ENCODE measurements at regions not wholly inside any gene's neighbourhood (a gene's known extent, or its start where the extent isn't known, plus 50 kb on each side); places are given as distances from the start of the nearest gene placed in this dataset.

GRCh38 chr7:52502281-52502680 is 533.2 kb upstream of the POM121L12 start:
- Mint-ChIP-seq H3K4me1 (no peaks in the 10 kb centered on the region), H3K9me3 (no peaks in the 10 kb centered on the region), H3K27me3 (no peaks in the 10 kb centered on the region), H3K4me3 (no peak overlapping the region), H3K36me3 (no peaks in the 10 kb centered on the region), H3K27ac (no peak overlapping the region)
- no peak for ATAC-seq

- Mint-ChIP-seq H3K36me3 (no peaks in the 10 kb centered on the region), H3K9me3 (no peaks in the 10 kb centered on the region), H3K27me3 (no peaks in the 10 kb centered on the region), H3K4me1 (no peaks in the 10 kb centered on the region), H3K27ac (no peak overlapping the region), H3K4me3 (no peak overlapping the region)
- no peak for ATAC-seq
These were observed 533.7 kb upstream of the POM121L12 start for GRCh38 chr7:52501696-52502095.

- H3K4me1 Mint-ChIP-seq: no peaks in the 10 kb centered on the region
- H3K9me3 Mint-ChIP-seq: no peaks in the 10 kb centered on the region
- H3K36me3 Mint-ChIP-seq: no peaks in the 10 kb centered on the region
- no peak overlapping the region for H3K4me3 Mint-ChIP-seq
- no peak overlapping the region for H3K27ac Mint-ChIP-seq
- ATAC-seq: no peak
- H3K27me3 Mint-ChIP-seq: no peaks in the 10 kb centered on the region
These were observed 534.6 kb upstream of the POM121L12 start for GRCh38 chr7:52500841-52501240.

GRCh38 chr7:52498366-52498765 is 537.1 kb upstream of the POM121L12 start:
- H3K4me3 Mint-ChIP-seq: no peak overlapping the region
- H3K27me3 Mint-ChIP-seq: no peaks in the 10 kb centered on the region
- H3K9me3 Mint-ChIP-seq: no peaks in the 10 kb centered on the region
- no peak for ATAC-seq
- H3K27ac Mint-ChIP-seq: no peak overlapping the region
- no peaks in the 10 kb centered on the region for H3K36me3 Mint-ChIP-seq
- H3K4me1 Mint-ChIP-seq: no peaks in the 10 kb centered on the region

- H3K9me3 Mint-ChIP-seq: no peaks in the 10 kb centered on the region
- no peak overlapping the region for H3K27ac Mint-ChIP-seq
- no peaks in the 10 kb centered on the region for H3K4me1 Mint-ChIP-seq
- H3K4me3 Mint-ChIP-seq: no peak overlapping the region
- no peaks in the 10 kb centered on the region for H3K27me3 Mint-ChIP-seq
- no peak for ATAC-seq
- H3K36me3 Mint-ChIP-seq: no peaks in the 10 kb centered on the region
These were observed 549.2 kb upstream of the POM121L12 start for GRCh38 chr7:52486267-52486666.

GRCh38 chr7:52482076-52482475 is 553.4 kb upstream of the POM121L12 start:
- Mint-ChIP-seq H3K36me3 (no peaks in the 10 kb centered on the region), H3K4me1 (no peaks in the 10 kb centered on the region), H3K9me3 (peaks cover 6% of the 10 kb centered on the region), H3K27ac (no peak overlapping the region), H3K27me3 (no peaks in the 10 kb centered on the region), H3K4me3 (no peak overlapping the region)
- no peak for ATAC-seq

- H3K4me1 Mint-ChIP-seq: no peaks in the 10 kb centered on the region
- H3K27ac Mint-ChIP-seq: no peak overlapping the region
- H3K27me3 Mint-ChIP-seq: no peaks in the 10 kb centered on the region
- no peaks in the 10 kb centered on the region for H3K36me3 Mint-ChIP-seq
- ATAC-seq: no peak
- peaks cover 6% of the 10 kb centered on the region for H3K9me3 Mint-ChIP-seq
- H3K4me3 Mint-ChIP-seq: no peak overlapping the region
These were observed 553.9 kb upstream of the POM121L12 start for GRCh38 chr7:52481571-52481970.

- H3K4me3 Mint-ChIP-seq: no peak overlapping the region
- ATAC-seq: no peak
- no peak overlapping the region for H3K27ac Mint-ChIP-seq
- H3K27me3 Mint-ChIP-seq: no peaks in the 10 kb centered on the region
- H3K9me3 Mint-ChIP-seq: peaks cover 6% of the 10 kb centered on the region
- no peaks in the 10 kb centered on the region for H3K36me3 Mint-ChIP-seq
- H3K4me1 Mint-ChIP-seq: no peaks in the 10 kb centered on the region
These were observed 555.4 kb upstream of the POM121L12 start for GRCh38 chr7:52479990-52480389.

- no peak overlapping the region for H3K27ac Mint-ChIP-seq
These were observed 560.3 kb upstream of the POM121L12 start for GRCh38 chr7:52475001-52475582.

GRCh38 chr7:52473756-52474155 is 561.7 kb upstream of the POM121L12 start:
- Mint-ChIP-seq H3K9me3 (peaks cover 19% of the 10 kb centered on the region), H3K27ac (no peak overlapping the region), H3K36me3 (no peaks in the 10 kb centered on the region), H3K4me1 (no peaks in the 10 kb centered on the region), H3K27me3 (no peaks in the 10 kb centered on the region), H3K4me3 (no peak overlapping the region)
- ATAC-seq: no peak

More at GRCh38 chr7:52475001-52475582, 560.3 kb upstream of the POM121L12 start:
- no peaks in the 10 kb centered on the region for H3K36me3 Mint-ChIP-seq
- peaks cover 17% of the 10 kb centered on the region for H3K9me3 Mint-ChIP-seq
- no peaks in the 10 kb centered on the region for H3K4me1 Mint-ChIP-seq
- no peak for ATAC-seq
- H3K27me3 Mint-ChIP-seq: no peaks in the 10 kb centered on the region
- H3K4me3 Mint-ChIP-seq: no peak overlapping the region

- no peak for ATAC-seq
- no peak overlapping the region for H3K27ac Mint-ChIP-seq
- H3K4me3 Mint-ChIP-seq: no peak overlapping the region
- H3K9me3 Mint-ChIP-seq: peaks cover 13% of the 10 kb centered on the region
- H3K4me1 Mint-ChIP-seq: no peaks in the 10 kb centered on the region
- H3K27me3 Mint-ChIP-seq: no peaks in the 10 kb centered on the region
- H3K36me3 Mint-ChIP-seq: no peaks in the 10 kb centered on the region
These were observed 563.3 kb upstream of the POM121L12 start for GRCh38 chr7:52472006-52472620.

- no peak overlapping the region for H3K27ac Mint-ChIP-seq
- no peaks in the 10 kb centered on the region for H3K36me3 Mint-ChIP-seq
- ATAC-seq: no peak
- H3K27me3 Mint-ChIP-seq: no peaks in the 10 kb centered on the region
- no peak overlapping the region for H3K4me3 Mint-ChIP-seq
- H3K4me1 Mint-ChIP-seq: no peaks in the 10 kb centered on the region
- H3K9me3 Mint-ChIP-seq: peaks cover 5% of the 10 kb centered on the region
These were observed 570.2 kb upstream of the POM121L12 start for GRCh38 chr7:52465216-52465615.

- H3K4me3 Mint-ChIP-seq: no peak overlapping the region
- H3K36me3 Mint-ChIP-seq: no peaks in the 10 kb centered on the region
- ATAC-seq: no peak
- no peaks in the 10 kb centered on the region for H3K27me3 Mint-ChIP-seq
- no peak overlapping the region for H3K27ac Mint-ChIP-seq
- no peaks in the 10 kb centered on the region for H3K4me1 Mint-ChIP-seq
- peaks cover 2% of the 10 kb centered on the region for H3K9me3 Mint-ChIP-seq
These were observed 572.1 kb upstream of the POM121L12 start for GRCh38 chr7:52463341-52463740.

GRCh38 chr7:52462474-52462873 is 573.0 kb upstream of the POM121L12 start:
- no peaks in the 10 kb centered on the region for H3K27me3 Mint-ChIP-seq
- H3K27ac Mint-ChIP-seq: no peak overlapping the region
- peaks cover 2% of the 10 kb centered on the region for H3K9me3 Mint-ChIP-seq
- no peaks in the 10 kb centered on the region for H3K4me1 Mint-ChIP-seq
- no peaks in the 10 kb centered on the region for H3K36me3 Mint-ChIP-seq
- H3K4me3 Mint-ChIP-seq: no peak overlapping the region
- no peak for ATAC-seq

GRCh38 chr7:52455571-52455970 is 579.9 kb upstream of the POM121L12 start:
- Mint-ChIP-seq H3K27ac (no peak overlapping the region), H3K9me3 (no peaks in the 10 kb centered on the region), H3K36me3 (no peaks in the 10 kb centered on the region), H3K27me3 (no peaks in the 10 kb centered on the region), H3K4me3 (no peak overlapping the region), H3K4me1 (no peaks in the 10 kb centered on the region)
- no peak for ATAC-seq

- no peaks in the 10 kb centered on the region for H3K27me3 Mint-ChIP-seq
- H3K27ac Mint-ChIP-seq: no peak overlapping the region
- H3K9me3 Mint-ChIP-seq: peaks cover 2% of the 10 kb centered on the region
- ATAC-seq: no peak
- no peaks in the 10 kb centered on the region for H3K4me1 Mint-ChIP-seq
- H3K4me3 Mint-ChIP-seq: no peak overlapping the region
- no peaks in the 10 kb centered on the region for H3K36me3 Mint-ChIP-seq
These were observed 584.6 kb upstream of the POM121L12 start for GRCh38 chr7:52450816-52451215.
